ENCODE measurements at regions not wholly inside any gene's neighbourhood (a gene's known extent, or its start where the extent isn't known, plus 50 kb on each side); places are given as distances from the start of the nearest gene placed in this dataset.
"Not testable (repeated sequence)": the region's sequence is repeated elsewhere in the genome, so short reads cannot be mapped to it uniquely, and the experiment has no call there.

GRCh38 chr15:84111575-84111974 lies 124.0 kb upstream of the GOLGA6L4 start:
- Mint-ChIP-seq H3K4me1 (no peaks in the 10 kb centered on the region), H3K9me3 (no peaks in the 10 kb centered on the region), H3K4me3 (no peak overlapping the region), H3K27me3 (ENCODE audit: insufficient read depth) (no peaks in the 10 kb centered on the region), H3K27ac (no peak overlapping the region), H3K36me3 (ENCODE audit: low read depth) (no peaks in the 10 kb centered on the region)
- H3K36me3 ChIP-seq (ENCODE audit: control insufficient read depth, insufficient read depth, low read length): no peaks in the 10 kb centered on the region
- no peak for TF ChIP-seq CTCF (conservative IDR thresholded peaks at IDR 0.05)
- no peak for DNase-seq
- no peaks in the 10 kb centered on the region for H3K9me3 ChIP-seq (ENCODE audit: control insufficient read depth, low read length)
- no peak overlapping the region for H3K4me3 ChIP-seq (ENCODE audit: low read length)
- H3K4me1 ChIP-seq (ENCODE audit: control insufficient read depth, insufficient read depth, low read length): no peaks in the 10 kb centered on the region
- 88% methylated on average over 1 of the region's 2 CpGs; no CpG with 5 or more reads in 1 of the 2 experiments for WGBS, 2 experiments (ENCODE audit: insufficient coverage in 1 of 2, insufficient read length in 1 of 2)
- no peaks in the 10 kb centered on the region for H3K27me3 ChIP-seq (ENCODE audit: control insufficient read depth, insufficient read depth, low read length, poor library complexity, severe bottlenecking)
- no peak overlapping the region for H3K9ac ChIP-seq (ENCODE audit: extremely low read depth, low read length, poor library complexity, severe bottlenecking)
- H3K27ac ChIP-seq (ENCODE audit: low read depth, low read length): no peak overlapping the region

- Mint-ChIP-seq H3K4me1 (no peaks in the 10 kb centered on the region), H3K27me3 (ENCODE audit: insufficient read depth) (no peaks in the 10 kb centered on the region), H3K36me3 (ENCODE audit: low read depth) (no peaks in the 10 kb centered on the region), H3K27ac (no peak overlapping the region), H3K4me3 (no peak overlapping the region), H3K9me3 (no peaks in the 10 kb centered on the region)
- Histone ChIP-seq H3K27me3 (ENCODE audit: control insufficient read depth, insufficient read depth, low read length, poor library complexity, severe bottlenecking) (no peaks in the 10 kb centered on the region), H3K36me3 (ENCODE audit: control insufficient read depth, insufficient read depth, low read length) (no peaks in the 10 kb centered on the region), H3K9ac (ENCODE audit: extremely low read depth, low read length, poor library complexity, severe bottlenecking) (no peak overlapping the region), H3K4me1 (ENCODE audit: control insufficient read depth, insufficient read depth, low read length) (no peaks in the 10 kb centered on the region), H3K4me3 (ENCODE audit: low read length) (no peak overlapping the region), H3K27ac (ENCODE audit: low read depth, low read length) (no peak overlapping the region), H3K9me3 (ENCODE audit: control insufficient read depth, low read length) (no peaks in the 10 kb centered on the region)
- no peak for DNase-seq
- no peak for TF ChIP-seq CTCF (conservative IDR thresholded peaks at IDR 0.05)
Observed at GRCh38 chr15:84112025-84112424, 123.5 kb upstream of the GOLGA6L4 start.

GRCh38 chr15:84113919-84114318 lies 121.7 kb upstream of the GOLGA6L4 start:
- Histone ChIP-seq H3K27me3 (ENCODE audit: control insufficient read depth, insufficient read depth, low read length, poor library complexity, severe bottlenecking) (no peaks in the 10 kb centered on the region), H3K9ac (ENCODE audit: extremely low read depth, low read length, poor library complexity, severe bottlenecking) (no peak overlapping the region), H3K4me3 (ENCODE audit: low read length) (no peak overlapping the region), H3K9me3 (ENCODE audit: control insufficient read depth, low read length) (no peaks in the 10 kb centered on the region), H3K36me3 (ENCODE audit: control insufficient read depth, insufficient read depth, low read length) (no peaks in the 10 kb centered on the region), H3K27ac (ENCODE audit: low read depth, low read length) (no peak overlapping the region), H3K4me1 (ENCODE audit: control insufficient read depth, insufficient read depth, low read length) (no peaks in the 10 kb centered on the region)
- Mint-ChIP-seq H3K27ac (no peak overlapping the region), H3K4me3 (no peak overlapping the region), H3K9me3 (no peaks in the 10 kb centered on the region), H3K4me1 (no peaks in the 10 kb centered on the region), H3K36me3 (ENCODE audit: low read depth) (no peaks in the 10 kb centered on the region), H3K27me3 (ENCODE audit: insufficient read depth) (no peaks in the 10 kb centered on the region)
- no peak for DNase-seq
- TF ChIP-seq CTCF (conservative IDR thresholded peaks at IDR 0.05): no peak
- 94 to 97% methylated on average over 5 of the region's 5 CpGs for WGBS, 2 experiments (ENCODE audit: insufficient coverage in 1 of 2, insufficient read length in 1 of 2)

- DNase-seq; H3K36me3 Mint-ChIP-seq (ENCODE audit: low read depth); H3K4me3 ChIP-seq (ENCODE audit: low read length); H3K27ac Mint-ChIP-seq; H3K4me1 Mint-ChIP-seq; H3K4me1 ChIP-seq (ENCODE audit: control insufficient read depth, insufficient read depth, low read length); H3K27me3 Mint-ChIP-seq (ENCODE audit: insufficient read depth); H3K36me3 ChIP-seq (ENCODE audit: control insufficient read depth, insufficient read depth, low read length); H3K4me3 Mint-ChIP-seq; H3K27me3 ChIP-seq (ENCODE audit: control insufficient read depth, insufficient read depth, low read length, poor library complexity, severe bottlenecking); H3K9me3 Mint-ChIP-seq; H3K9ac ChIP-seq (ENCODE audit: extremely low read depth, low read length, poor library complexity, severe bottlenecking); H3K9me3 ChIP-seq (ENCODE audit: control insufficient read depth, low read length); H3K27ac ChIP-seq (ENCODE audit: low read depth, low read length): not testable (repeated sequence)
- WGBS, 2 experiments (ENCODE audit: insufficient coverage in 1 of 2, insufficient read length in 1 of 2): 95% methylated on average over 6 to 7 of the region's 7 CpGs
Observed at GRCh38 chr15:84114680-84115079, 120.9 kb upstream of the GOLGA6L4 start.
